Panc1 (cell line): ENCODE measurements at regions not wholly inside any gene's neighbourhood (a gene's known extent, or its start where the extent isn't known, plus 50 kb on each side); places are given as distances from the start of the nearest gene placed in this dataset.

ENCODE experiments used
- ATAC-seq: fragments of 200-7000 bp; cut with Tn5 transposase; 2 replicates; pipeline ENCODE4 v1.9.1; 2020; ENCODE audit warnings: mild to moderate bottlenecking, moderate library complexity
- BruUV-seq: library from RNA; stranded (reverse); fragments of 400-500 nt; replicated peaks from 2 replicates; lab custom pipeline; 2021; lab: Mats Ljungman, UMichigan
- CTCF ChIA-PET: fragments of 300-600 bp; sonication (Branson Sonifier 250); formaldehyde crosslinking; loops from one replicate; lab custom pipeline; 2022; ENCODE audit warnings: antibody characterized with exemption; lab: Charles Lee
- POLR2A ChIA-PET: fragments of 300-600 bp; sonication (Branson Sonifier 250); formaldehyde crosslinking; loops from one replicate; lab custom pipeline; 2022; ENCODE audit warnings: antibody characterized with exemption; lab: Charles Lee
- DNase-seq: peaks from one replicate; pipeline ENCODE4 v3.0.0-alpha.2; 2010; ENCODE audit warnings: low read depth, low spot score
- H3K27ac ChIP-seq: 2 replicates; pipeline ENCODE4 v1.5.1; 2011; ENCODE audit warnings: mild to moderate bottlenecking, low read length, inconsistent platforms
- H3K27me3 ChIP-seq: fragments of 200-500 bp; sonication (Bioruptor generic); 2 replicates; pipeline ENCODE4 v1.6.0; 2014; ENCODE audit warnings: low read length, inconsistent platforms; ENCODE audit not compliant: control insufficient read depth, insufficient read depth
- H3K36me3 ChIP-seq: fragments of 200-500 bp; sonication (Bioruptor generic); 2 replicates; pipeline ENCODE4 v1.5.1; 2014; ENCODE audit warnings: inconsistent platforms, mild to moderate bottlenecking, low read length, moderate library complexity; ENCODE audit not compliant: control insufficient read depth, insufficient read depth
- H3K4me1 ChIP-seq: 2 replicates; pipeline ENCODE4 v1.5.1; 2011; ENCODE audit warnings: inconsistent platforms, mild to moderate bottlenecking, low read length, moderate library complexity; ENCODE audit not compliant: control insufficient read depth, insufficient read depth
- H3K4me3 ChIP-seq, 2 experiments: 2 replicates each; pipeline ENCODE4 v1.5.1; 2011 to 2012; ENCODE audit warnings: low read depth in 2 of 2, low read length in 2 of 2, mild to moderate bottlenecking in 2 of 2, inconsistent platforms in 1 of 2, moderate library complexity in 1 of 2
- H3K9me3 ChIP-seq: fragments of 200-500 bp; sonication (Bioruptor generic); 2 replicates; pipeline ENCODE4 v1.5.1; 2014; ENCODE audit warnings: low read depth, mild to moderate bottlenecking, inconsistent platforms, low read length, moderate library complexity; ENCODE audit not compliant: control insufficient read depth, insufficient read depth
- CTCF ChIP-seq: fragments of 450-650 bp; IDR thresholded peaks from 2 replicates; pipeline ENCODE4 v1.5.1; 2017; ENCODE audit warnings: mild to moderate bottlenecking
- POLR2AphosphoS5 ChIP-seq: IDR thresholded peaks from 2 replicates; pipeline ENCODE4 v1.6.1; 2012; ENCODE audit warnings: mild to moderate bottlenecking, low read depth, low read length, moderate library complexity
- REST ChIP-seq, 2 experiments: IDR thresholded peaks; 2 replicates each; pipeline ENCODE4 v1.6.1; 2011 to 2012; ENCODE audit warnings: low read depth in 2 of 2, control low read depth in 1 of 2, low read length in 1 of 2, mild to moderate bottlenecking in 1 of 2, moderate library complexity in 1 of 2; ENCODE audit not compliant: insufficient read depth in 1 of 2
- SIN3A ChIP-seq: IDR thresholded peaks from 2 replicates; pipeline ENCODE4 v1.6.1; 2012; ENCODE audit warnings: low read depth, mild to moderate bottlenecking, low read length, moderate library complexity, borderline replicate concordance; ENCODE audit not compliant: insufficient read depth
- TCF7L2 ChIP-seq: IDR thresholded peaks from 2 replicates; pipeline ENCODE4 v1.6.1; 2011; ENCODE audit warnings: mild to moderate bottlenecking, low read depth, low read length, inconsistent platforms
- in situ Hi-C: cut with HindIII; loops from 2 replicates; pipeline ENCODE4 v1.10.0; 2016; ENCODE audit warnings: low sequenced_read_pairs, low pct_unique_long_range_greater_than_20kb
- intact Hi-C: fragments of 100-400 bp; cut with micrococcal nuclease; formaldehyde crosslinking; loops from one replicate; pipeline ENCODE4 v1.10.0; 2022; ENCODE audit not compliant: unreplicated experiment

- Histone ChIP-seq H3K36me3 (no peaks in the 10 kb centered on the region), H3K9me3 (no peaks in the 10 kb centered on the region), H3K4me3 (no peak overlapping the region), H3K27me3 (no peaks in the 10 kb centered on the region), H3K4me1 (no peaks in the 10 kb centered on the region), H3K27ac (no peak overlapping the region)
- intact Hi-C loops: no loop called here
- DNase-seq (no peak), ATAC-seq (no peak)
- ChIA-PET POLR2A (no interaction called here), CTCF (no interaction called here)
- no TSS peak for BruUV-seq
- in situ Hi-C loops: no loop called here
- TF ChIP-seq TCF7L2 (no peak), POLR2AphosphoS5 (no peak), CTCF (no peak), SIN3A (no peak), REST (IDR thresholded peaks at IDR 0.05; ENCODE audit: insufficient read depth in 1 of 2, low read depth in 2 of 2, low read length in 1 of 2) (no peak)
Measured at GRCh38 chr18:37783771-37784170, 218.2 kb upstream of the CELF4 start.

DNA sequence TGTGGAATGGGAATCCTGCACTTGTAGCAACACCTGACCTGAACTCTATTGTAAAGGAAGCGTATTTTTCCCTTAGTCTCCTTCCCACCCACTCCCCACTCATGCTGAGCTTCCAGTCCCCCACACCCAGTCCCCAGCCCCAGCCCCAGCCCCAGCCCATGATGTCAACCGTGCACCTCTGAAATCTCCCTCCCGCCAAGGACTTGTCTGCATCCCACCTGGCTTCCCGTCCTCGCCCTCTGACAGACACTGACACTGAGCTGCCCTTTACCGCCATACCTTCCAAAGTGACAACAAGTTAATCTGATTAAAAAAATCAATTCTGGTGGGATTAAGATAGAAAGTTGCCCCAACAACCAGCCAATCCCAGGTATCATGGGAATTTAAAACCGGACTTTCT is 213.6 kb upstream of the CELF4 start:
- Histone ChIP-seq H3K4me3 (no peak overlapping the region), H3K4me1 (no peaks in the 10 kb centered on the region), H3K9me3 (no peaks in the 10 kb centered on the region), H3K36me3 (no peaks in the 10 kb centered on the region), H3K27me3 (no peaks in the 10 kb centered on the region), H3K27ac (no peak overlapping the region)
- no TSS peak for BruUV-seq
- ChIA-PET POLR2A (no interaction called here), CTCF (interaction anchor here (0.6 kb wide), 1 partner anchor 39 kb away, joined by 3 read pairs; no protein-coding TSS in a partner anchor)
- in situ Hi-C loops: no loop called here
- ATAC-seq (no peak), DNase-seq (no peak)
- TF ChIP-seq SIN3A (no peak), CTCF (no peak), REST (IDR thresholded peaks at IDR 0.05; ENCODE audit: insufficient read depth in 1 of 2, low read depth in 2 of 2, low read length in 1 of 2) (no peak), POLR2AphosphoS5 (no peak), TCF7L2 (no peak)
- intact Hi-C loops: no loop called here
